22Rv1 (cell line): ENCODE measurements at regions not wholly inside any gene's neighbourhood (a gene's known extent, or its start where the extent isn't known, plus 50 kb on each side); places are given as distances from the start of the nearest gene placed in this dataset.

ENCODE experiments used
- ZFX ChIP-seq: fragments of 450-650 bp; IDR thresholded peaks from 2 replicates; pipeline ENCODE4 v1.6.1; 2017; ENCODE audit warnings: antibody characterized with exemption, borderline replicate concordance
- TF ChIP-seq, protein P1 (sequence below): fragments of 450-650 bp; IDR thresholded peaks from 2 replicates; pipeline ENCODE4 v1.5.1; 2017; ENCODE audit warnings: mild to moderate bottlenecking

DNA sequence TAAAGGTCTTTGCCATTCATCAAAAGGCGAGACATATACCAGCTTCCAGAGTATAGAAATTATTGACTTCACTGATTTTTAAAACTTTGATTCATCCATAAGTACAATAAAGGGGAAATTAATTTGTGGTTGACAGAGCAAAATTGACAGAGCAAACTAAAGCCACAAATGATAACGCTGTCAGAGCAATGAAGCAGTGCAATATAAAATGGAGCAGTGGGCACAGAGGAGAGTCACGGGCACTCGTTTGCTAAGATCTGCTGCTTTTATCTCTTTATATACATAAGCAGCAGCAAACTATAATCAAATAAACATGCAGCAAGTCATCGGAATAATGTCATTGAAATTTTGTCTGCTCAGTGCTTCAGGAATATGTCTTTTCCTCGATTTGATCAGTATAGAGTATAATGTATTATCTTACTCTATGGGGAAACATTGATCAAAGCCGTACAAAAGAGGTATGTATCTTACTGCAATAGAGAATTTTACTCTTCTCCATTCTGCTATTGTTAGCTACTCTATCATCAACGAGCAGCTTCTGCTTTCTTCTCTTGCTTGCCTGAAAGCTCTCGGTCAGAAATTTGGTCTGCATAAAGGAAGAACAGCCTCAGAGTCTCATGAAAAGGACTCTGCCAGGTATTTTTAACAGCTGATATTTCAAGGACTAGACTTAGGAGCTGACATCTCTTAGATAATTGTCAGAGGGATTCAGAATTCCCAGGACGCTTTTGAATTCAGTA, 546.0 kb upstream of the ARID1B start:
- TF ChIP-seq, protein P1, sequence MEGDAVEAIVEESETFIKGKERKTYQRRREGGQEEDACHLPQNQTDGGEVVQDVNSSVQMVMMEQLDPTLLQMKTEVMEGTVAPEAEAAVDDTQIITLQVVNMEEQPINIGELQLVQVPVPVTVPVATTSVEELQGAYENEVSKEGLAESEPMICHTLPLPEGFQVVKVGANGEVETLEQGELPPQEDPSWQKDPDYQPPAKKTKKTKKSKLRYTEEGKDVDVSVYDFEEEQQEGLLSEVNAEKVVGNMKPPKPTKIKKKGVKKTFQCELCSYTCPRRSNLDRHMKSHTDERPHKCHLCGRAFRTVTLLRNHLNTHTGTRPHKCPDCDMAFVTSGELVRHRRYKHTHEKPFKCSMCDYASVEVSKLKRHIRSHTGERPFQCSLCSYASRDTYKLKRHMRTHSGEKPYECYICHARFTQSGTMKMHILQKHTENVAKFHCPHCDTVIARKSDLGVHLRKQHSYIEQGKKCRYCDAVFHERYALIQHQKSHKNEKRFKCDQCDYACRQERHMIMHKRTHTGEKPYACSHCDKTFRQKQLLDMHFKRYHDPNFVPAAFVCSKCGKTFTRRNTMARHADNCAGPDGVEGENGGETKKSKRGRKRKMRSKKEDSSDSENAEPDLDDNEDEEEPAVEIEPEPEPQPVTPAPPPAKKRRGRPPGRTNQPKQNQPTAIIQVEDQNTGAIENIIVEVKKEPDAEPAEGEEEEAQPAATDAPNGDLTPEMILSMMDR: no peak
- TF ChIP-seq ZFX: no peak
